Colonic mucosa (tissue), 4 donors: ENCODE measurements at regions not wholly inside any gene's neighbourhood (a gene's known extent, or its start where the extent isn't known, plus 50 kb on each side); places are given as distances from the start of the nearest gene placed in this dataset.

Experiments used
- DNase-seq: peaks from one replicate; pipeline ENCODE4 v3.0.0-alpha.2; 2020
- H3K27ac ChIP-seq: fragments of 200-600 bp; one replicate; pipeline ENCODE4 v1.8.0; 2021
- H3K27me3 ChIP-seq: fragments of 200-600 bp; one replicate; pipeline ENCODE4 v1.8.0; 2021
- H3K36me3 ChIP-seq: fragments of 200-600 bp; one replicate; pipeline ENCODE4 v1.8.0; 2021
- H3K4me1 ChIP-seq: fragments of 200-600 bp; one replicate; pipeline ENCODE4 v1.8.0; 2021; ENCODE audit warnings: mild to moderate bottlenecking
- H3K4me3 ChIP-seq: fragments of 200-600 bp; one replicate; pipeline ENCODE4 v1.8.0; 2021
- H3K9ac ChIP-seq, 2 donors: one replicate each; pipeline ENCODE4 v1.7.0; 2013; ENCODE audit warnings: control low read depth in 2 of 2, low read depth in 2 of 2, low read length in 2 of 2
- H3K9me3 ChIP-seq: fragments of 200-600 bp; one replicate; pipeline ENCODE4 v1.8.0; 2021
- CTCF ChIP-seq: fragments of 200-600 bp; IDR thresholded peaks from one replicate; pipeline ENCODE4 v1.8.0; 2022; ENCODE audit warnings: antibody characterized with exemption, mild to moderate bottlenecking
- intact Hi-C: fragments of 100-400 bp; cut with DNase I; formaldehyde crosslinking; loops from one replicate; pipeline ENCODE4 v1.14.1; 2022
- donor health status: healthy.
- donor health status: DM: no; HTN: no; CAD: no.
- donor health status: DM: no; HTN: no; CAD: no.

- Histone ChIP-seq H3K4me1 (no peaks in the 10 kb centered on the region), H3K27ac (no peak overlapping the region), H3K9ac (no peak overlapping the region), H3K27me3 (no peaks in the 10 kb centered on the region), H3K9me3 (no peaks in the 10 kb centered on the region), H3K4me3 (no peak overlapping the region), H3K36me3 (no peaks in the 10 kb centered on the region)
- DNase-seq: no peak
- no peak for TF ChIP-seq CTCF
- intact Hi-C loops: no loop called here
Measured at GRCh38 chr4:45716093-45716492, 407.8 kb downstream of the GABRG1 start.

- Histone ChIP-seq H3K36me3 (no peaks in the 10 kb centered on the region), H3K9ac (no peak overlapping the region), H3K9me3 (no peaks in the 10 kb centered on the region), H3K27ac (no peak overlapping the region), H3K4me3 (no peak overlapping the region), H3K4me1 (no peaks in the 10 kb centered on the region), H3K27me3 (no peaks in the 10 kb centered on the region)
- intact Hi-C loops: no loop called here
- DNase-seq: no peak
- no peak for TF ChIP-seq CTCF
Measured at GRCh38 chr4:45713996-45714395, 409.9 kb downstream of the GABRG1 start.

GRCh38 chr4:45701621-45702020 is 422.2 kb downstream of the GABRG1 start:
- no peak for DNase-seq
- Histone ChIP-seq H3K9ac (no peak overlapping the region), H3K36me3 (no peaks in the 10 kb centered on the region), H3K4me1 (no peaks in the 10 kb centered on the region), H3K4me3 (no peak overlapping the region), H3K27me3 (no peaks in the 10 kb centered on the region), H3K27ac (no peak overlapping the region), H3K9me3 (no peaks in the 10 kb centered on the region)
- no peak for TF ChIP-seq CTCF
- intact Hi-C loops: no loop called here

GRCh38 chr4:45693746-45694145 is 430.1 kb downstream of the GABRG1 start:
- no peaks in the 10 kb centered on the region for H3K9me3 ChIP-seq
- no peak for TF ChIP-seq CTCF
- DNase-seq: no peak
- no peak overlapping the region for H3K4me3 ChIP-seq
- no peak overlapping the region for H3K9ac ChIP-seq
- no peaks in the 10 kb centered on the region for H3K4me1 ChIP-seq
- intact Hi-C loops: no loop called here
- H3K36me3 ChIP-seq: no peaks in the 10 kb centered on the region
- no peaks in the 10 kb centered on the region for H3K27me3 ChIP-seq
- no peak overlapping the region for H3K27ac ChIP-seq

- Histone ChIP-seq H3K27me3 (no peaks in the 10 kb centered on the region), H3K9ac (no peak overlapping the region), H3K4me1 (no peaks in the 10 kb centered on the region), H3K4me3 (no peak overlapping the region), H3K27ac (no peak overlapping the region), H3K36me3 (no peaks in the 10 kb centered on the region), H3K9me3 (no peaks in the 10 kb centered on the region)
- TF ChIP-seq CTCF: no peak
- intact Hi-C loops: no loop called here
- DNase-seq: no peak
Measured at GRCh38 chr4:45692131-45692735, 431.6 kb downstream of the GABRG1 start.
